ENCODE measurements at regions not wholly inside any gene's neighbourhood (a gene's known extent, or its start where the extent isn't known, plus 50 kb on each side); places are given as distances from the start of the nearest gene placed in this dataset.

GRCh38 chr3:151943539-151943938 lies 70.1 kb downstream of the SUCNR1 start:
- Histone ChIP-seq H3K4me3 (ENCODE audit: low read depth in 1 of 3, low read length in 3 of 3) (no peak overlapping the region), H3K36me3 (ENCODE audit: control insufficient read depth in 4 of 4, insufficient read depth in 3 of 4, low read depth in 1 of 4, low read length in 3 of 4) (no peaks in the 10 kb centered on the region), H3K27me3 (ENCODE audit: control insufficient read depth in 4 of 4, insufficient read depth in 4 of 4, low read length in 3 of 4) (no peaks in the 10 kb centered on the region), H3K9ac (ENCODE audit: low read depth in 1 of 2, low read length in 2 of 2) (no peak overlapping the region), H3K27ac (ENCODE audit: low read depth in 1 of 2, low read length in 2 of 2) (no peak overlapping the region), H3K4me1 (ENCODE audit: control insufficient read depth in 4 of 4, insufficient read depth in 4 of 4, low read length in 3 of 4) (no peaks in the 10 kb centered on the region), H3K9me3 (ENCODE audit: control insufficient read depth in 4 of 4, low read length in 3 of 4) (no peaks in the 10 kb centered on the region)
- no peak for DNase-seq (ENCODE audit: low spot score)
- TF ChIP-seq HNF4A (conservative IDR thresholded peaks at IDR 0.05) (no peak), GABPA (IDR thresholded peaks at IDR 0.05 in 1 of 2, conservative IDR thresholded peaks at IDR 0.05 in 1 of 2) (no peak), RAD21 (IDR thresholded peaks at IDR 0.05) (no peak), FOXA2 (IDR thresholded peaks at IDR 0.05) (no peak), REST (IDR thresholded peaks at IDR 0.05) (no peak), MAX (IDR thresholded peaks at IDR 0.05) (no peak), EGR1 (IDR thresholded peaks at IDR 0.05; ENCODE audit: low read depth in 2 of 2) (no peak), NR2F2 (IDR thresholded peaks at IDR 0.05) (no peak)
- WGBS: 28% methylated on average over 1 of the region's 1 CpG

- H3K36me3 ChIP-seq (ENCODE audit: control insufficient read depth in 4 of 4, insufficient read depth in 3 of 4, low read depth in 1 of 4, low read length in 3 of 4): no peaks in the 10 kb centered on the region
- no peak overlapping the region for H3K27ac ChIP-seq (ENCODE audit: low read depth in 1 of 2, low read length in 2 of 2)
- no peaks in the 10 kb centered on the region for H3K4me1 ChIP-seq (ENCODE audit: control insufficient read depth in 4 of 4, insufficient read depth in 4 of 4, low read length in 3 of 4)
- no peaks in the 10 kb centered on the region for H3K27me3 ChIP-seq (ENCODE audit: control insufficient read depth in 4 of 4, insufficient read depth in 4 of 4, low read length in 3 of 4)
- no peak for DNase-seq (ENCODE audit: low spot score)
- TF ChIP-seq HNF4A (conservative IDR thresholded peaks at IDR 0.05) (no peak), FOXA2 (IDR thresholded peaks at IDR 0.05) (no peak), ATF3 (IDR thresholded peaks at IDR 0.05) (no peak), SP1 (IDR thresholded peaks at IDR 0.05) (no peak), EGR1 (IDR thresholded peaks at IDR 0.05; ENCODE audit: low read depth in 2 of 2) (no peak), TAF1 (conservative IDR thresholded peaks at IDR 0.05) (no peak), HNF4G (IDR thresholded peaks at IDR 0.05) (no peak), CTCF (IDR thresholded peaks at IDR 0.05; ENCODE audit: low read depth, low read length, missing input control) (no peak), JUND (IDR thresholded peaks at IDR 0.05) (no peak), RXRA (IDR thresholded peaks at IDR 0.05) (no peak), GABPA (IDR thresholded peaks at IDR 0.05 in 1 of 2, conservative IDR thresholded peaks at IDR 0.05 in 1 of 2) (no peak), NR2F2 (IDR thresholded peaks at IDR 0.05) (no peak), MAX (IDR thresholded peaks at IDR 0.05) (no peak), ZBTB33 (IDR thresholded peaks at IDR 0.05) (no peak), YY1 (IDR thresholded peaks at IDR 0.05) (no peak), REST (IDR thresholded peaks at IDR 0.05) (no peak), RAD21 (IDR thresholded peaks at IDR 0.05) (no peak), FOXA1 (IDR thresholded peaks at IDR 0.05) (no peak)
- no peaks in the 10 kb centered on the region for H3K9me3 ChIP-seq (ENCODE audit: control insufficient read depth in 4 of 4, low read length in 3 of 4)
- no peak overlapping the region for H3K4me3 ChIP-seq (ENCODE audit: low read depth in 1 of 3, low read length in 3 of 3)
- H3K9ac ChIP-seq (ENCODE audit: low read depth in 1 of 2, low read length in 2 of 2): no peak overlapping the region
These were observed 70.9 kb downstream of the SUCNR1 start for GRCh38 chr3:151944356-151944755.
